CD4-positive, alpha-beta T cell (primary cell): ENCODE measurements at regions not wholly inside any gene's neighbourhood (a gene's known extent, or its start where the extent isn't known, plus 50 kb on each side); places are given as distances from the start of the nearest gene placed in this dataset.

Experiments used
- ATAC-seq: fragments of 200-7000 bp; cut with Tn5 transposase; one replicate; pipeline ENCODE4 v1.10.0; 2022; ENCODE audit warnings: mild to moderate bottlenecking; ENCODE audit not compliant: poor library complexity
- CTCF ChIA-PET: fragments of 350-600 bp; sonication (Branson Sonifier 250); formaldehyde crosslinking; loops from one replicate; lab custom pipeline; 2021; ENCODE audit warnings: antibody characterized with exemption, inconsistent platforms; lab: Charles Lee
- POLR2A ChIA-PET: fragments of 350-600 bp; sonication (Branson Sonifier 250); formaldehyde crosslinking; loops from one replicate; lab custom pipeline; 2021; ENCODE audit warnings: antibody characterized with exemption, inconsistent platforms; lab: Charles Lee
- DNase-seq, 14 experiments: peaks; one replicate each; pipeline ENCODE4 v3.0.0-alpha.2; 2013 to 2020; ENCODE audit warnings: mixed read lengths in 2 of 14
- H3K27ac ChIP-seq, 2 donors: one replicate each; pipeline versions ENCODE4 v1.5.1 to v1.7.0; 2013; ENCODE audit warnings: low read length in 2 of 2, low read depth in 1 of 2, mild to moderate bottlenecking in 1 of 2
- H3K27me3 ChIP-seq, 2 experiments: 1 replicate in 1 of 2; 2 replicates in 1 of 2; pipeline versions ENCODE4 v1.6.1 to v1.7.0; 2013; ENCODE audit warnings: low read length in 2 of 2, control low read depth in 1 of 2, mild to moderate bottlenecking in 1 of 2, moderate library complexity in 1 of 2; ENCODE audit not compliant: insufficient read depth in 2 of 2, control insufficient read depth in 1 of 2
- H3K36me3 ChIP-seq: one replicate; pipeline ENCODE4 v1.6.1; 2013; ENCODE audit warnings: low read length, control low read depth; ENCODE audit not compliant: insufficient read depth
- H3K4me1 ChIP-seq: one replicate; pipeline ENCODE4 v1.6.1; 2013; ENCODE audit warnings: low read length, control low read depth; ENCODE audit not compliant: insufficient read depth
- H3K4me3 ChIP-seq: one replicate; pipeline ENCODE4 v1.5.1; 2013; ENCODE audit warnings: mild to moderate bottlenecking, low read length, moderate library complexity
- H3K9me3 ChIP-seq, 2 experiments: 1 replicate in 1 of 2; 2 replicates in 1 of 2; pipeline versions ENCODE4 v1.6.1 to v1.7.0; 2013; ENCODE audit warnings: low read length in 2 of 2, mild to moderate bottlenecking in 2 of 2, control low read depth in 1 of 2, moderate library complexity in 1 of 2; ENCODE audit not compliant: control insufficient read depth in 1 of 2, insufficient read depth in 1 of 2
- H3K27ac Mint-ChIP-seq: one replicate; pipeline ENCODE4 v1.8.0; 2020; ENCODE audit warnings: mixed read lengths
- H3K27me3 Mint-ChIP-seq: one replicate; pipeline ENCODE4 v1.8.0; 2021; ENCODE audit warnings: mixed read lengths
- H3K36me3 Mint-ChIP-seq: one replicate; pipeline ENCODE4 v1.8.0; 2021; ENCODE audit warnings: low read depth, mixed read lengths
- H3K4me1 Mint-ChIP-seq: one replicate; pipeline ENCODE4 v1.8.0; 2021; ENCODE audit warnings: low read depth, mixed read lengths
- H3K4me3 Mint-ChIP-seq: one replicate; pipeline ENCODE4 v1.8.0; 2020; ENCODE audit warnings: mild to moderate bottlenecking, mixed read lengths
- H3K9me3 Mint-ChIP-seq: one replicate; pipeline ENCODE4 v1.8.0; 2020; ENCODE audit warnings: mixed read lengths
- CTCF ChIP-seq: fragments of 200-600 bp; IDR thresholded peaks from one replicate; pipeline ENCODE4 v1.8.0; 2022; ENCODE audit warnings: antibody characterized with exemption, mild to moderate bottlenecking
- intact Hi-C, 2 experiments: fragments of 100-400 bp; cut with DNase I in 1 of 2; cut with micrococcal nuclease in 1 of 2; formaldehyde crosslinking; loops; one replicate each; pipeline versions ENCODE4 v1.15.1 to v1.9.0; 2023 to 2025; cut with DNase I, micrococcal nuclease

- ATAC-seq, result no peak
- Histone ChIP-seq H3K4me1 (no peaks in the 10 kb centered on the region), H3K27me3 (no peaks in the 10 kb centered on the region), H3K36me3 (no peaks in the 10 kb centered on the region), H3K9me3 (no peaks in the 10 kb centered on the region), H3K27ac (no peak overlapping the region), H3K4me3 (no peak overlapping the region)
- CTCF ChIA-PET, result no interaction called here
- no peak for TF ChIP-seq CTCF
- Mint-ChIP-seq H3K4me3 (no peak overlapping the region), H3K36me3 (peaks cover 23% of the 10 kb centered on the region), H3K27ac (no peak overlapping the region), H3K27me3 (no peaks in the 10 kb centered on the region), H3K4me1 (no peaks in the 10 kb centered on the region), H3K9me3 (no peaks in the 10 kb centered on the region)
- intact Hi-C loops, result no loop called here
- DNase-seq, result no peak
- POLR2A ChIA-PET, result no interaction called here
Observed at GRCh38 chrX:7263330-7263729, 115.4 kb upstream of the PUDP start.

- H3K27me3 ChIP-seq, result no peaks in the 10 kb centered on the region
- no peaks in the 10 kb centered on the region for H3K36me3 ChIP-seq
- ATAC-seq, result no peak
- no peak overlapping the region for H3K4me3 ChIP-seq
- Mint-ChIP-seq H3K36me3 (peaks cover 30% of the 10 kb centered on the region), H3K4me3 (no peak overlapping the region), H3K4me1 (no peaks in the 10 kb centered on the region), H3K27me3 (no peaks in the 10 kb centered on the region), H3K27ac (no peak overlapping the region), H3K9me3 (no peaks in the 10 kb centered on the region)
- H3K27ac ChIP-seq, result no peak overlapping the region
- ChIA-PET CTCF (no interaction called here), POLR2A (no interaction called here)
- DNase-seq, result no peak
- H3K4me1 ChIP-seq, result no peaks in the 10 kb centered on the region
- no peaks in the 10 kb centered on the region for H3K9me3 ChIP-seq
- no peak for TF ChIP-seq CTCF
- intact Hi-C loops, result no loop called here
Observed at GRCh38 chrX:7262551-7262950, 114.6 kb upstream of the PUDP start.

GRCh38 chrX:7261672-7262332 is 113.8 kb upstream of the PUDP start:
- intact Hi-C loops, result no loop called here
- H3K4me3 ChIP-seq, result no peak overlapping the region
- Mint-ChIP-seq H3K4me1 (no peaks in the 10 kb centered on the region), H3K9me3 (no peaks in the 10 kb centered on the region), H3K4me3 (no peak overlapping the region), H3K27ac (no peak overlapping the region), H3K27me3 (no peaks in the 10 kb centered on the region), H3K36me3 (peaks cover 35% of the 10 kb centered on the region)
- ChIA-PET POLR2A (no interaction called here), CTCF (no interaction called here)
- ATAC-seq (no peak), DNase-seq (no peak)
- no peaks in the 10 kb centered on the region for H3K4me1 ChIP-seq
- no peaks in the 10 kb centered on the region for H3K9me3 ChIP-seq
- no peak for TF ChIP-seq CTCF
- H3K27me3 ChIP-seq, result no peaks in the 10 kb centered on the region
- H3K27ac ChIP-seq, result no peak overlapping the region
- no peaks in the 10 kb centered on the region for H3K36me3 ChIP-seq
